Activated CD4-positive, alpha-beta T cell treated with anti-CD3 and anti-CD28 coated beads, Interleukin-2, amount 50 U/mL, for 4 hours (primary cell): ENCODE measurements at regions not wholly inside any gene's neighbourhood (a gene's known extent, or its start where the extent isn't known, plus 50 kb on each side); places are given as distances from the start of the nearest gene placed in this dataset.

ENCODE experiments used
- DNase-seq, 2 experiments: peaks; one replicate each; pipeline ENCODE4 v3.0.0-alpha.2; 2020

- no peak for DNase-seq
Observed at GRCh38 chr10:131694168-131694780, 206.5 kb upstream of the PPP2R2D start.

- no peak for DNase-seq
Observed at GRCh38 chr10:131694781-131695495, 205.9 kb upstream of the PPP2R2D start.

DNA sequence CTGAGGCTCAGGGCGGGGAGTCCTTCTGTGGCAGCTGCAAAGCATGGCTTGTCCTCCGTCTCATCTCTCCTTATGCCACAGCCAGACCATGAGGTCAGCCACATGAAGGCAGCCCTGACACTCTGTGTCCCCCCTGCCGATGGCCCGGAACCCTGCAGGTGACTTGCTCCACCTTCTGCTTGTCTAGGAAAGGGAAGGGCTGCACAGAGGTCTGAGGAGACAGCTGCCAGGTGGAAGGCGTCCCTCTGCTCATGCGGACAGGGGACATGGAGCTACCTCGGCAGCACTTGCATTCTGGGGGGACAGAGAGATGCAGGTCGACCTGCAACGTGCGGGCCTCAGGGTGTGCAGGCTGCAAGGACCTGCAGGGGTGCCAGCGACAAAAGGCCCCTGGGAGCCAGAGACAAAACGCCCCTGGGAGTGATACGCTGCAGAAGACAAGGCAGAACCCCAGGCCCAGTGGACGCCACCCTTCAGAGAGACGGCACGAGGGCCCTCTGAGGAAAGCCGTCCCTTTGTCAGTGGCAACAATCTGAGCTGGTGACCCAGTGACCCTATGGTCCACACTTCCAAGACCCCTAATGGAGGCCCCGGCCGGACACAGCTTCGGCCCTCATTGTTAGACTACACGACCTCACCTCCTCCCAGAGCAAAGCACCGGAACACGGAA lies 205.2 kb upstream of the PPP2R2D start:
- no peak for DNase-seq

- DNase-seq, result no peak
Observed at GRCh38 chr10:131697476-131698128, 203.2 kb upstream of the PPP2R2D start.

DNA sequence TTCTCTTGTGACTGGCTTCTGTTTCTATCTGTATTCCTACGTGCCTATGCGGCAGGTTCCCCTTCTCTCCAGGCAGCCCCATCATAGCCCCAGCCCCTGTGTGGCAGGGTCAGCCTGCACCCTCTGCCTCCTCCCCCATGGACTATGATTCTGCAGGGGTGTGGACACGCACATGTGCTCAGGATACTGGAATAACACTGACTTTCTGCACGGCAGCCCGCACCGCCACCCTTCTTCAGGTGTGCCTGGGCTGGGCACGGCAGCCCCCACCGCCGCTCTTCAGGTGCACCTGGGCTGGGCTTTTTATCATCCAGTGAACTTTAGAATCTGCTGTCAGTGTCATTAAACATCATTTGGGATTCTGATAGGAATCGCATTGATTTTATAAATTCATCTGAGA lies 202.6 kb upstream of the PPP2R2D start:
- no peak for DNase-seq

DNA sequence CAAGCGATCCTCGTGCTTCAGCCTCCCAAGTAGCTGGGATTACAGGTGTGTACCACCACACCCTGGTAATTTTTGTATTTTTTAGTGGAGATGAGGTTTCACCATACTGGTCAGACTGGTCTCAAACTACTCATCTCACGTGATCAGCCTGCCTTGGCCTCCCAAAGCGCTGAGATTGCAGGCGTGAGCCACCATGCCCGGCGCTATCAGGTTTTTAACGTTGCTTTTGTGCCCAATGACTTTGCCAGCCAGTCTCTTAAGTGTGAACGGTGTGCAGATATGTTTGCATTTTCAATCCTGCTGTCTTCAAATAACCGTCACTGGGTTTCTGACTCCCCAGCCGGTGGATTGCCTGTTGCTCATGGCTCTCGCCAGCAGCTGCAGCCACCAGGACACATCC lies 201.8 kb upstream of the PPP2R2D start:
- DNase-seq, result no peak

DNA sequence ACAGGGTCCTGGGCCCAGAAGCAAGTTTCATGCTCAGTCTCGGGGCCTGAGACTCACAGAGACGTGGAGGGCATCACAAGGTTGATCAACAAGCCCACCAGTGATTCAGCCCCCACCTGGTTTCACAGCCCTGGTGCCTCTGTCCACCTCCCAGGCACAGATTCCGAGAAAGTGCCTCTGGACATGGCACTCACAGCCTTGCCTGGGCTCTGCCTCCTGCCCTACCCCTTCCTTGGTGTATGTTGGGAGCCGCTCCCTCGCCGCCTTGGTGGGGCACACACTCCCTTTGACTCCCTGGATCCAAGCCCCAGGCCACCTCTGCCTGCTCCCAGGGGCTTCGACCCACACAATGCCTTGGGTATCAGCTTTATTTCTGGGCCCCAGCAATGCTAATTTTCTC lies 200.8 kb upstream of the PPP2R2D start:
- no peak for DNase-seq

GRCh38 chr10:131700506-131700905 lies 200.3 kb upstream of the PPP2R2D start:
- no peak for DNase-seq

- DNase-seq, result no peak
Observed at GRCh38 chr10:131701131-131701947, 199.5 kb upstream of the PPP2R2D start.

DNA sequence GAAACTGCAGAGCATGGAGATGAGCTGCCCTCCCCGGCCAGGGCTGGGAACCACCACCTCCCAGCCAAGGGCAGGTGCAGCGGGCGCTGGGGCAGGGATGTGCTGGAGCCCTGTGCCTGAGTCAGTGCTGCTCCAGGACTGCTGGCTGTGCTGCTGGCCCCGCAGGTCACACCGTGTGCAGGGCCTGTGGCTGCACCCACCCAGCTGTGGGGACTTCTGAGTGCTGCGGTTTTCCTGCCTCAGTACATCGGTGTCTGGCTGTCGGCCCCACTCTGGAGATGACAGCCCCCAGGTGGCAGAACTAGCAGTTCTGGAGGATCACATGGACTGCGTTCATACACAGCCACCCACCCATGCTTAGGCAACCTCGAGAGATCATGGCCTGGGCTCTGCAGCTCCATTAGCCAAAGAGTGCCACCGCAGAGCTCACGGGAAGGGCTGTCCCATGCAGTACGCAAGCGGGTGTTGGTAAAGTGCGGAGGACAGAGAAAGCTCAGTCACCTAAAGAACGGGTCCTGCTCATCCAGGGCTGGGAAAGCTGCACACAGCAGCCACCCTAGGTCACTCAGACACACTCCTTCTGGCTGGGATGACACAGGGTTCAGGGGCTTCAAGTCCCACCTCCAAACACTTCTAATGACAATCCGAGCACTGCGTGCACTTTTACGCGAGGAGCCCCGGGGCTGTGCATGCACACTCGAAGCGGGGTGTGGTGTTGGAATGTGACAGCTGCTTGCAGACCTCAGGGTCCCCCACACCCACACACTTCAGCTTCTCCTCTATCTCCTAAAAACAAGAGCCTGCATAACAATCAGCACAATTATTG lies 198.1 kb upstream of the PPP2R2D start:
- DNase-seq, result no peak

GRCh38 chr10:131703541-131703940 lies 197.3 kb upstream of the PPP2R2D start:
- no peak for DNase-seq

DNA sequence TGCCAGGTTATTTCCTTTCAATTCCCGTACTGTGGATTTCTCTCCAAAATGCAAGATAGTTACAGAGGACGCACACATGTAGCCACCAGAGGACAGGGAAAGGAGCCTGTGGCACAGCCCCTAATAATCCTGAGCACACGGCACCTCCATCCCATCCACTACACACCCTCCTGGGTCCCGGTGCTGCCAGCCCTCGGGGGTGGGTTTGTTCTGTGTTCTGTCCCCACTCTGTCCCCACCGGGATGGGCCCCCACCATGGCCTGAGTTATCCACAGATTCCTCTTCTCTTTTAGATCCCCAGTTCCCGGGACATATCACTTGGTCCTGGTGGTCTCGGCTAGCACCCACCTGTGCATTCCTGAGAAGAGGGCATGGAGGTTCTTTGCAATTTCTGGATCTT lies 196.9 kb upstream of the PPP2R2D start:
- DNase-seq, result no peak

- no peak for DNase-seq
Observed at GRCh38 chr10:131706476-131706875, 194.3 kb upstream of the PPP2R2D start.

GRCh38 chr10:131706952-131707351 lies 193.9 kb upstream of the PPP2R2D start:
- DNase-seq, result no peak

GRCh38 chr10:131708225-131708880 lies 192.5 kb upstream of the PPP2R2D start:
- no peak for DNase-seq

GRCh38 chr10:131710142-131710861 lies 190.5 kb upstream of the PPP2R2D start:
- no peak for DNase-seq

GRCh38 chr10:131722121-131722520 lies 178.7 kb upstream of the PPP2R2D start:
- DNase-seq, result no peak

DNA sequence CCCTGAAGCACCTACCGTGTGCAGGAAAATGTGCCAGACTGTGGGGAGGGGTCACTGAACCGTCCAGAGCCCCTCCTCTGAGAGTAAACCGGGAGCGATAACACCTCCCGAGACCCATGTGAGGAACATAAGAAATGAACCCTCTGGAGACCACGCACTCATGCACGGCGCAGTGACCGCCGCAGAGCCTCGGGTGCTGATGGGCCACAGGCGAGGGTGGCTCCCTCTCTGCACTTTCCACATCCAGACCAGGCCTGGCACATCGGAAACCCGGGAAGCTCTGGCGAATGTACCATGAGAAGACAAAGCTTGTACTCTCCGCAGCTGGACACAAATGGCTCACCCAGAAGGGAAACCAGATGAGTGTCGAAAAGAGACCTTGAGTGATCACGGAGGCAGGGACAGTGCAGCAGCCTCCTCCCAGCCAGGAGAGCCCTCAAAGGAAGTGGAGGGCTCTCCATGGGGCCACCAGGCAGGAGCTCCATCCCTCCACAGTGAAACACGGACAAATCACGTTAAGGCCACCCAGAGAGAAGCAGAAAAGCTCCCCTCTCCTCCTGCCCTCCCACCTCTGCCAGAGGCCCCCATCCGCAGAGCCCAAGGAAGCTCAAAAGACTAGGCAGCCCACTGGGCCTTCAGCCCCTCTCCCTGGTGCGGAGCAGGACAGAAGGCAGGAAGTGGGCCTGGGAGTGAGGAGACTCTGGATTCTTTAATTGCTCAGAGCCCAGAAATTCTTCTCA lies 178.1 kb upstream of the PPP2R2D start:
- no peak for DNase-seq

GRCh38 chr10:131723297-131724168 lies 177.3 kb upstream of the PPP2R2D start:
- DNase-seq, result no peak
